Loucy (cell line): ENCODE measurements at regions not wholly inside any gene's neighbourhood (a gene's known extent, or its start where the extent isn't known, plus 50 kb on each side); places are given as distances from the start of the nearest gene placed in this dataset.

ENCODE experiments used
- EZH2phosphoT487 ChIP-seq: fragments of 200-600 bp; IDR thresholded peaks from 2 replicates; pipeline ENCODE4 v1.6.1; 2018; ENCODE audit warnings: antibody characterized with exemption, mild to moderate bottlenecking, moderate library complexity, borderline replicate concordance
- TF ChIP-seq, protein P1 (sequence below): fragments of 200-600 bp; sonication (generic); conservative IDR thresholded peaks from 2 replicates; pipeline ENCODE4 v1.5.1; 2014; ENCODE audit warnings: mild to moderate bottlenecking, antibody characterized with exemption, low read length

DNA sequence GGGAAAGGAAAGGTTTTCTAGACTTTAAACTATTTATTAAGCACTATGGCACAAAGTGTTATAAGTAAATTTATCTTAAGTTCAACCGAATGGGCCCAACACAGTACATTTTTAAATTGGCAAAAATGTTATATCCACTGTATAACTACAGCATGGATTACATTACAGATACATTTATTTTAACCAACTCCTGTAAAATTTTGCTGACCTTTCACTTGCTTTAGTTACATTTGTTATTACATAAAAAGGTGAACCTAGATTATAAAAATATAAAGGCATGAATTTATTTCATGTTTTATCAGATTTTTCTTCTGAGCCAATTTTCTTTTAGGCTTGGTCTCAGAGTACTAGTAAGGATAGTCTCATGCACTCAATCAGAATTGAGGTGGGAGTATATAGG is 221.9 kb upstream of the GBE1 start:
- TF ChIP-seq, protein P1, sequence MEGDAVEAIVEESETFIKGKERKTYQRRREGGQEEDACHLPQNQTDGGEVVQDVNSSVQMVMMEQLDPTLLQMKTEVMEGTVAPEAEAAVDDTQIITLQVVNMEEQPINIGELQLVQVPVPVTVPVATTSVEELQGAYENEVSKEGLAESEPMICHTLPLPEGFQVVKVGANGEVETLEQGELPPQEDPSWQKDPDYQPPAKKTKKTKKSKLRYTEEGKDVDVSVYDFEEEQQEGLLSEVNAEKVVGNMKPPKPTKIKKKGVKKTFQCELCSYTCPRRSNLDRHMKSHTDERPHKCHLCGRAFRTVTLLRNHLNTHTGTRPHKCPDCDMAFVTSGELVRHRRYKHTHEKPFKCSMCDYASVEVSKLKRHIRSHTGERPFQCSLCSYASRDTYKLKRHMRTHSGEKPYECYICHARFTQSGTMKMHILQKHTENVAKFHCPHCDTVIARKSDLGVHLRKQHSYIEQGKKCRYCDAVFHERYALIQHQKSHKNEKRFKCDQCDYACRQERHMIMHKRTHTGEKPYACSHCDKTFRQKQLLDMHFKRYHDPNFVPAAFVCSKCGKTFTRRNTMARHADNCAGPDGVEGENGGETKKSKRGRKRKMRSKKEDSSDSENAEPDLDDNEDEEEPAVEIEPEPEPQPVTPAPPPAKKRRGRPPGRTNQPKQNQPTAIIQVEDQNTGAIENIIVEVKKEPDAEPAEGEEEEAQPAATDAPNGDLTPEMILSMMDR, result no peak
- TF ChIP-seq EZH2phosphoT487, result no peak
